Central memory CD8-positive, alpha-beta T cell (primary cell): ENCODE measurements at regions not wholly inside any gene's neighbourhood (a gene's known extent, or its start where the extent isn't known, plus 50 kb on each side); places are given as distances from the start of the nearest gene placed in this dataset.

ENCODE experiments used
- ATAC-seq: fragments of 150-1000 bp; cut with Tn5 transposase; replicated peaks from 2 replicates; pipeline ENCODE4 v1.10.0; 2022; ENCODE audit warnings: mild to moderate bottlenecking, moderate FRiP score, moderate number of reproducible peaks; ENCODE audit not compliant: poor library complexity, severe bottlenecking; ENCODE audit errors: extremely low read depth
- DNase-seq, 2 donors: peaks; one replicate each; pipeline ENCODE4 v3.0.0; 2021; ENCODE audit warnings: low spot score in 2 of 2
- H3K27ac Mint-ChIP-seq: one replicate; pipeline ENCODE4 v1.8.0; 2022; ENCODE audit warnings: low read depth, mild to moderate bottlenecking, moderate library complexity, mixed read lengths
- H3K27me3 Mint-ChIP-seq: one replicate; pipeline ENCODE4 v1.8.0; 2022; ENCODE audit warnings: mixed read lengths
- H3K36me3 Mint-ChIP-seq: one replicate; pipeline ENCODE4 v1.8.0; 2022; ENCODE audit warnings: mild to moderate bottlenecking, moderate library complexity, mixed read lengths; ENCODE audit not compliant: insufficient read depth
- H3K4me1 Mint-ChIP-seq: one replicate; pipeline ENCODE4 v1.8.0; 2022; ENCODE audit warnings: mixed read lengths
- H3K4me3 Mint-ChIP-seq: one replicate; pipeline ENCODE4 v1.8.0; 2022; ENCODE audit warnings: mild to moderate bottlenecking, moderate library complexity, mixed read lengths
- H3K9me3 Mint-ChIP-seq: one replicate; pipeline ENCODE4 v1.8.0; 2022; ENCODE audit warnings: mixed read lengths

GRCh38 chr2:8153258-8153718 lies 528.6 kb upstream of the ID2 start:
- DNase-seq (no peak), ATAC-seq (no peak)
- Mint-ChIP-seq H3K36me3 (peaks cover 5% of the 10 kb centered on the region), H3K4me3 (no peak overlapping the region), H3K9me3 (no peaks in the 10 kb centered on the region), H3K27ac (peak overlapping the region; percentile 26), H3K4me1 (peaks cover 20% of the 10 kb centered on the region), H3K27me3 (no peaks in the 10 kb centered on the region)

DNA sequence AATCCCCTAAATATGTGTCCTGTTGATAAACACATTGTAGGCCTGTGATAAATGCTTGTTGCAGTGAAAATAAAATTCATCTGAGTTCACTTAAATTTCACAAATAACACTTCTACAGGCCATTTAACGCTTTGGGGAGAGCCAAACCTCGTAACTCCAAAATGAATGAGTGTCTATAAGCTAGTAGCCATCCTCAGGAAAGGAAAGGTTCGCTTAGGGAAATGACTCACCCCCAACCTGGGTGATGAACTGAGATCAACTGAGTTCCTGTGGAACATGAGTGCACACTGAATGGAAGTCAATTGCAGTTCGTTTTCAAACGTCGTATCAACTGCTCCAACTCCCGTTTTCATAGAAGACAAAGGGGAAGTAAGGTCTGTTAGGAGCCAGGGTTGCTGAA lies 527.6 kb upstream of the ID2 start:
- DNase-seq: no peak
- no peak overlapping the region for H3K4me3 Mint-ChIP-seq
- no peaks in the 10 kb centered on the region for H3K9me3 Mint-ChIP-seq
- peaks cover 5% of the 10 kb centered on the region for H3K36me3 Mint-ChIP-seq
- no peak for ATAC-seq
- no peak overlapping the region for H3K27ac Mint-ChIP-seq
- peaks cover 26% of the 10 kb centered on the region for H3K4me1 Mint-ChIP-seq
- no peaks in the 10 kb centered on the region for H3K27me3 Mint-ChIP-seq

DNA sequence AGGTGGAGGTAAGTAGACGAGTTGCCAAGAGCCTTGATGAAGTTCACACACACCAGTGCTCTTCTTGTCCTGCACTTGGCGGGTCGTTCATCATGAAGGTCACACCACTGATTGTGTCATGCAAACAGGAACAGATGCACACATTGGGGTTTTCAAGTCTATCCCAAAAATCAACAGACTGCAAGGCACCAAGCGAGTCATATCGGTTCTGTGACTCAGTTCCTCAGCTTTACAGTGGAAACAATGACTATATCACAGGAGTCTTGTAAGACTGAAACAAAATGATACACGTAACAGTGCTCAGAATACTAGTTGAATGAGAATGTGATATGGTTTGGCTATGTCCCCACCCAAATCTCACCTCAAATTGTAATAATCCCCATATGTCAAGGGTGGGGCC lies 526.9 kb upstream of the ID2 start:
- no peak for ATAC-seq
- peaks cover 29% of the 10 kb centered on the region for H3K4me1 Mint-ChIP-seq
- H3K36me3 Mint-ChIP-seq: peaks cover 5% of the 10 kb centered on the region
- no peaks in the 10 kb centered on the region for H3K27me3 Mint-ChIP-seq
- no peak overlapping the region for H3K27ac Mint-ChIP-seq
- DNase-seq: no peak
- no peaks in the 10 kb centered on the region for H3K9me3 Mint-ChIP-seq
- no peak overlapping the region for H3K4me3 Mint-ChIP-seq

- no peak overlapping the region for H3K4me3 Mint-ChIP-seq
- H3K27ac Mint-ChIP-seq: no peak overlapping the region
- H3K36me3 Mint-ChIP-seq: peaks cover 3% of the 10 kb centered on the region
- peaks cover 22% of the 10 kb centered on the region for H3K4me1 Mint-ChIP-seq
- no peaks in the 10 kb centered on the region for H3K9me3 Mint-ChIP-seq
- H3K27me3 Mint-ChIP-seq: no peaks in the 10 kb centered on the region
- ATAC-seq (no peak), DNase-seq (no peak)
Measured at GRCh38 chr2:8157621-8158430, 524.0 kb upstream of the ID2 start.

DNA sequence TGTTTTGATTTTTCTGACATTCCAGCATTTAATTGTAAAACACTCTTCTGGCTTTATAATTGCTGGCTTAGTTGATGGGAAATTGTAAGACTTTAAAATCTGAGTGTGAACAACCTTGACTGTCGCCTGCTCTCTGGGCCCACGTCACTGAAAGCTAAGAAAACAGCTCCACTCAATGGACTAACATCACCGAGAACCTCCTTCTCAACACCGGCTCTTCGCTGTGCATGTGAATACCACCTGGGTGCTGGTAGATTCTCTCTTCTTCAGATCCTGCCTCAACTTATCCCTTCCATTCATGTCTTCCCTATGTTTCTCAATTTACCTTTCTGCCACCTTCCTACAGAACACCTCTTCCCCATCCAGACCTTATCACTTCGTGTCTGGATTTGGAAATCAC lies 523.1 kb upstream of the ID2 start:
- Mint-ChIP-seq H3K4me1 (peaks cover 13% of the 10 kb centered on the region), H3K27ac (no peak overlapping the region), H3K27me3 (no peaks in the 10 kb centered on the region), H3K9me3 (no peaks in the 10 kb centered on the region), H3K4me3 (no peak overlapping the region), H3K36me3 (peaks cover 3% of the 10 kb centered on the region)
- ATAC-seq (no peak), DNase-seq (no peak)

- peaks cover 3% of the 10 kb centered on the region for H3K36me3 Mint-ChIP-seq
- H3K4me3 Mint-ChIP-seq: no peak overlapping the region
- H3K9me3 Mint-ChIP-seq: no peaks in the 10 kb centered on the region
- no peak for DNase-seq
- no peak for ATAC-seq
- H3K27me3 Mint-ChIP-seq: no peaks in the 10 kb centered on the region
- H3K27ac Mint-ChIP-seq: no peak overlapping the region
- H3K4me1 Mint-ChIP-seq: peaks cover 9% of the 10 kb centered on the region
Measured at GRCh38 chr2:8159211-8159965, 522.5 kb upstream of the ID2 start.

DNA sequence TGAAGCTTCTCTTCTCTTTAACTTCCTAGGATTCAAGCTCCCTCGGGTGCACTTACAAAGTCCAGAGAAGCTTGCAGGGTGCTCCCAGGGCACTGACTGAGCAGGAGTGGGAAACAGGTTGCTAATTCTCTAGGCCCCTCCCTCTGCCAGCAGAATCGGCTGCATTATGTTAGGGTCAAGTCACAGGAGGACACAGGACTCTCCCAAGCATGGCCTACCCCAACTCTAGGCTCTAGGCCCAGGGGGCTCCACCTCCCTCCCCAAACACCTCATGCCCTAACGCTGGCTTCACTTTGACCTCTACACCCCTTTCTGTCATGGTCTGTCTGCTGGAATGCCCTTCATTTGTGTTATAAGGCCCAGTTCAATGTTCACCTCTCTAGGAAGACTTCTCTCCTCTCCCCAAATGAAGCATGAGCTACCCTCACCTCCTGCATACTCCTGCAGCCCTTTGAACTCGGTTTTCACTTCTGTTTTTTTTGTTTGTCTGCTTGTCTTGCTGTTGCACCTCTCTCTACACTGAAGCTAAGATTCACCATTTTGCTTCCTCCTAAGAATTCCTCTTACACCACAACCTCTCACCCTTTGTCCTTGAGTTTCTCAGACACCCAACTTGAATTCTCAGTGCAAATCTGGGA lies 521.8 kb upstream of the ID2 start:
- Mint-ChIP-seq H3K4me1 (peaks cover 9% of the 10 kb centered on the region), H3K27ac (no peak overlapping the region), H3K4me3 (no peak overlapping the region), H3K27me3 (no peaks in the 10 kb centered on the region), H3K36me3 (peaks cover 3% of the 10 kb centered on the region), H3K9me3 (no peaks in the 10 kb centered on the region)
- ATAC-seq: no peak
- no peak for DNase-seq

GRCh38 chr2:8160959-8161358 lies 520.9 kb upstream of the ID2 start:
- DNase-seq (no peak), ATAC-seq (no peak)
- H3K4me1 Mint-ChIP-seq: peaks cover 9% of the 10 kb centered on the region
- H3K9me3 Mint-ChIP-seq: no peaks in the 10 kb centered on the region
- no peak overlapping the region for H3K4me3 Mint-ChIP-seq
- no peaks in the 10 kb centered on the region for H3K27me3 Mint-ChIP-seq
- no peak overlapping the region for H3K27ac Mint-ChIP-seq
- peaks cover 3% of the 10 kb centered on the region for H3K36me3 Mint-ChIP-seq

DNA sequence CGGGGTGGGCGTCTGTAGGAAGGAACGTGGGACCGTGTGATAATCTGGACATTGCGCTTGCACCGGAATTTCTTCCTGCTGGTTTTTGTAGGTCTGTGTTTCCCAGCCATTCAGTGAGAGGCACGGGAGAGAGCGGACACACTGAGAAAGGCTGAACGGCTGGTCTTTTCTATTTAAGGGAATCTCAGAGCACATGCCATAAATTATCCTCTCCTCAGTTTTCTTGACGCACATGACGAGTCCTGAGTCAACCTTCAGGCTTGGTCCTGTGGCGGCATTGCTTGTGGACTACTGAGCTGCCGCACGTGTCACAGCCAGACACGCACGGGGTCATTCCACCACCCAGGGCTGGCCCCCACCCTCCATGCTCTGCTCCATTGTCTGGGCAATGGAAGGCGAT lies 519.3 kb upstream of the ID2 start:
- H3K27me3 Mint-ChIP-seq: no peaks in the 10 kb centered on the region
- no peak overlapping the region for H3K4me3 Mint-ChIP-seq
- no peaks in the 10 kb centered on the region for H3K9me3 Mint-ChIP-seq
- H3K36me3 Mint-ChIP-seq: peaks cover 3% of the 10 kb centered on the region
- peaks cover 9% of the 10 kb centered on the region for H3K4me1 Mint-ChIP-seq
- no peak for DNase-seq
- no peak for ATAC-seq
- H3K27ac Mint-ChIP-seq: no peak overlapping the region

GRCh38 chr2:8165550-8165949 lies 516.3 kb upstream of the ID2 start:
- Mint-ChIP-seq H3K4me1 (peaks cover 10% of the 10 kb centered on the region), H3K27ac (no peak overlapping the region), H3K4me3 (no peak overlapping the region), H3K36me3 (no peaks in the 10 kb centered on the region), H3K27me3 (no peaks in the 10 kb centered on the region), H3K9me3 (no peaks in the 10 kb centered on the region)
- ATAC-seq: no peak
- DNase-seq: no peak

GRCh38 chr2:8168022-8168717 lies 513.7 kb upstream of the ID2 start:
- peak; percentile 46 for ATAC-seq
- H3K4me1 Mint-ChIP-seq: peaks cover 10% of the 10 kb centered on the region
- no peak overlapping the region for H3K27ac Mint-ChIP-seq
- no peaks in the 10 kb centered on the region for H3K9me3 Mint-ChIP-seq
- DNase-seq: no peak
- no peaks in the 10 kb centered on the region for H3K36me3 Mint-ChIP-seq
- no peaks in the 10 kb centered on the region for H3K27me3 Mint-ChIP-seq
- no peak overlapping the region for H3K4me3 Mint-ChIP-seq

DNA sequence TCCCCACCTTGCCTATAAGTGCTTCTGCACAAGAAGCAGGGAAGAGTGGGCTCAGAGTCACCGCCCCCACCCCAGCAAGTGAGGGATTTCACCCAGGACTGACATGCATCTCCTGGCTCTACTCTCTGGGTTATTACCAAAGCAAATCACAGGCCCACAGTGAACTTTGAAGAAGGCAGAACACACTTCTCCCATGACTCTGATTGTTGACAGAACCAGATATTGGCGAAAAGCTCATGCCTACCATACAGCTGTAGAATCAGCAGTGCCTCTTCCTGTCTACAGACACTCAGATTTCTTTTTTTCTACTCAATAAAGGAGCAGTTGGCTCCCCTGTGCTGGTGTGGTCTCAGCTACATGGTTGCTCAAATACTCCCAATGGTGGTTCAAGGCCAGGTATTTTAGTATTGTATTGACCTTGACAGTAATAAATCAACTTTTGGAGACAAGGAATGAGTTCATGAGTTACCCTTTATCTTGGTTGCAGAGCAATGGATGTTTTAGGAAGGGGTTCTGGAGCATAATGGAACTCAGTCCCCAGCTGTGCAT lies 512.9 kb upstream of the ID2 start:
- Mint-ChIP-seq H3K4me3 (no peak overlapping the region), H3K4me1 (peaks cover 10% of the 10 kb centered on the region), H3K36me3 (no peaks in the 10 kb centered on the region), H3K9me3 (no peaks in the 10 kb centered on the region), H3K27me3 (no peaks in the 10 kb centered on the region), H3K27ac (no peak overlapping the region)
- ATAC-seq: no peak
- no peak for DNase-seq
